Iris pigment epithelial cell (primary cell): ENCODE measurements at regions not wholly inside any gene's neighbourhood (a gene's known extent, or its start where the extent isn't known, plus 50 kb on each side); places are given as distances from the start of the nearest gene placed in this dataset.

Source experiments
- DNase-seq: peaks from one replicate; pipeline ENCODE4 v3.0.0-alpha.2; 2011; ENCODE audit warnings: low read depth

DNA sequence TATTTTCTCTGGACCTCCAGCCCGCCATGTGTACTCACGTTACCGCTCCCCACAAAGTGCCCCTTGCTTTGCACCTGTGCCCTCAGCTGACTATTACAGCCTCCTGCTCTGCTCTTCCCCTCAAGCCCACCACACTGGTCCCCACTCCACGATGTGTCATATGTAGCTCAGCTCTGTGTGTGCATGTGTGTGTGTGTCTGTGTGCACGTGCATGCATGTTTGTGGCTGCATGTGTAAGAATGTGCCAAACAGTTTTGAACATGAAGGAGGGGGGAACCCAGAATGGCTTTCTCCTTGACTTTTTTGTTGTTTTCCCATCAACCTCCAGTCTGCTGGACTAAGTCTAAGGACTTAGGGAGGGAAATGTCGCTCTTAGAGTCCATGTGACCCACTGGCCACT, 54.8 kb upstream of the BTRC start:
- no peak for DNase-seq

DNA sequence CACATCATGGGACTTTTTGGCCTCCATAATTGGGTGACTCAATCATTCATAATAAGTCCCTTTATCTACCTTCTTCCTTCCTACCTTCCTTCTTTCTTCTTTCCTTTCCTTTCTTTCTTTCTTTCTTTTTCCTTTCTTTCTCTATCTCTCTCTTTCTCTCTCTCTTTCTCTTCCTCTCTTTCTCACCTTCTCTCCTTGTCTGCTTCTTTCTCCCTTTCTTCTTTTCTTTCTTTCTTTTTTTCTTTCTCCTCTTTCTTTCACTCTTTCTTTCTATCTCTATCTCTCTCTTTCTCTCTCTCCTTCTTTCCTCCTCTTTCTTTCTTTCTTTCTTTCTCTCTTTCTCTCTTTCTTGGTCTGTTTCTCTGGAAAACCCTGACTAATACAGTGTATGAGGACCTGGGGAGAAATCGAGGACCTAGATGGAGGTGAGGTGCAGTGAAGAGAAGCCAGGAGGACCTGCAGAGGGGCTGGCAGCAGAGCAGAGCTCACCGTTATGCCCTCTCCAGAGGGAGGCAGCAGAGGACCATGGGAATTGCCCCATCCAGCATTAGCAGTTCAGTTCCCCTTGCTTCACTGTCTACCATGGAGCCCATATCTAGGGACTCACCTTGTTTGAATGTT, 52.7 kb upstream of the BTRC start:
- DNase-seq, result peak; percentile 57

- no peak for DNase-seq
Measured at GRCh38 chr10:101303087-101303703, 50.8 kb upstream of the BTRC start.
